DOHH2 (cell line): ENCODE measurements at regions not wholly inside any gene's neighbourhood (a gene's known extent, or its start where the extent isn't known, plus 50 kb on each side); places are given as distances from the start of the nearest gene placed in this dataset.

Source experiments
- CTCF ChIP-seq: fragments of 200-600 bp; sonication (generic); IDR thresholded peaks from one replicate; pipeline ENCODE4 v1.5.1; 2014; ENCODE audit warnings: antibody characterized with exemption, mild to moderate bottlenecking, low read depth, low read length; ENCODE audit not compliant: poor library complexity, severe bottlenecking
- EZH2phosphoT487 ChIP-seq: fragments of 200-600 bp; sonication (generic); IDR thresholded peaks from 2 replicates; pipeline ENCODE4 v1.6.1; 2017; ENCODE audit warnings: borderline replicate concordance, mild to moderate bottlenecking, antibody characterized with exemption, low read length, moderate library complexity, mixed read lengths

- TF ChIP-seq CTCF (no peak), EZH2phosphoT487 (no peak)
These were observed 1716.4 kb downstream of the EFNA5 start for GRCh38 chr5:105954341-105954740.
